Endothelial cell of umbilical vein (primary cell): ENCODE measurements at regions not wholly inside any gene's neighbourhood (a gene's known extent, or its start where the extent isn't known, plus 50 kb on each side); places are given as distances from the start of the nearest gene placed in this dataset.

Experiments used
- BruUV-seq: library from RNA; stranded (reverse); fragments of 400-500 nt; replicated peaks from 2 replicates; lab custom pipeline; 2021; lab: Mats Ljungman, UMichigan
- CTCF ChIA-PET: fragments of 300-600, 350-600 bp; sonication (Branson Sonifier 250); formaldehyde crosslinking; loops from one replicate; lab custom pipeline; 2021; ENCODE audit warnings: antibody characterized with exemption, inconsistent platforms; lab: Charles Lee
- POLR2A ChIA-PET: fragments of 300-600, 350-600 bp; sonication (Branson Sonifier 250); formaldehyde crosslinking; loops from one replicate; lab custom pipeline; 2021; ENCODE audit warnings: antibody characterized with exemption, inconsistent platforms; lab: Charles Lee
- DNase-seq: peaks from one replicate; pipeline ENCODE4 v3.0.0-alpha.2; 2011; ENCODE audit warnings: low read depth, low spot score
- FAIRE-seq: peaks from 2 replicates; lab custom pipeline; 2011; peaks lifted over from hg19 to GRCh38; lab: Jason Lieb, UNC
- H2AFZ ChIP-seq: 2 replicates; pipeline ENCODE4 v1.6.0; 2012; ENCODE audit warnings: low read depth, low read length, control low read depth, inconsistent platforms
- H3K27ac ChIP-seq: 2 replicates; pipeline ENCODE4 v1.5.1; 2011; ENCODE audit warnings: low read depth, mild to moderate bottlenecking, control low read depth, low read length, moderate library complexity; ENCODE audit not compliant: insufficient read depth
- H3K27me3 ChIP-seq, 2 experiments: 2 replicates each; pipeline versions ENCODE4 v1.6.0 to v1.6.1; 2011; ENCODE audit warnings: low read length in 2 of 2, mixed read lengths in 1 of 2; ENCODE audit not compliant: control insufficient read depth in 2 of 2, insufficient read depth in 2 of 2
- H3K36me3 ChIP-seq, 2 experiments: 2 replicates in 1 of 2; 3 replicates in 1 of 2; pipeline ENCODE4 v1.5.1; 2011; ENCODE audit warnings: low read length in 2 of 2, mild to moderate bottlenecking in 1 of 2, moderate library complexity in 1 of 2; ENCODE audit not compliant: control insufficient read depth in 2 of 2, insufficient read depth in 2 of 2; ENCODE audit errors: extremely low read depth in 1 of 2
- H3K4me1 ChIP-seq: 3 replicates; pipeline ENCODE4 v1.5.1; 2011; ENCODE audit warnings: mild to moderate bottlenecking, low read length; ENCODE audit not compliant: control insufficient read depth, insufficient read depth; ENCODE audit errors: extremely low read depth
- H3K4me2 ChIP-seq: 2 replicates; pipeline ENCODE4 v1.6.1; 2011; ENCODE audit warnings: low read length, control low read depth, mixed read lengths; ENCODE audit not compliant: insufficient read depth
- H3K4me3 ChIP-seq, 3 experiments: fragments of 200-600 bp in 1 of 3; sonication (generic), shearing (Covaris generic) in 1 of 3; replicated peaks in 1 of 3; 2 replicates each; pipeline ENCODE4 v1.5.1; 2011 to 2016; ENCODE audit warnings: control low read depth in 3 of 3, low read length in 3 of 3, mild to moderate bottlenecking in 2 of 3, inconsistent platforms in 1 of 3, low read depth in 1 of 3, moderate library complexity in 1 of 3; ENCODE audit not compliant: insufficient read depth in 1 of 3
- H3K79me2 ChIP-seq: 2 replicates; pipeline ENCODE4 v1.6.0; 2012; ENCODE audit warnings: low read length, inconsistent platforms; ENCODE audit not compliant: control insufficient read depth, insufficient read depth
- H3K9ac ChIP-seq: replicated peaks from 2 replicates; pipeline ENCODE3; 2011; ENCODE audit warnings: low read length, control low read depth; ENCODE audit not compliant: insufficient read depth; ENCODE audit errors: extremely low read depth
- H3K9me1 ChIP-seq: replicated peaks from 3 replicates; pipeline ENCODE4 v1.6.0; 2011; ENCODE audit warnings: mild to moderate bottlenecking, low read length; ENCODE audit not compliant: control insufficient read depth, insufficient read depth; ENCODE audit errors: extremely low read depth
- H3K9me3 ChIP-seq: replicated peaks from 2 replicates; pipeline ENCODE4 v1.5.1; 2012; ENCODE audit warnings: low read length, inconsistent platforms; ENCODE audit not compliant: control insufficient read depth, insufficient read depth
- H4K20me1 ChIP-seq: replicated peaks from 2 replicates; pipeline ENCODE3; 2011; ENCODE audit warnings: mild to moderate bottlenecking, low read length; ENCODE audit not compliant: control insufficient read depth, insufficient read depth; ENCODE audit errors: extremely low read depth
- CTCF ChIP-seq, 2 donors: IDR thresholded peaks; 1 replicate in 1 of 2; 2 replicates in 1 of 2; pipeline ENCODE4 v1.5.1; 2011; ENCODE audit warnings: low read length in 2 of 2, mild to moderate bottlenecking in 2 of 2, moderate library complexity in 2 of 2, control low read depth in 1 of 2, inconsistent platforms in 1 of 2, low read depth in 1 of 2; ENCODE audit not compliant: insufficient read depth in 1 of 2; ENCODE audit errors: extremely low read depth in 1 of 2
- EZH2 ChIP-seq: IDR thresholded peaks from 2 replicates; pipeline ENCODE4 v1.6.1; 2012; ENCODE audit warnings: borderline replicate concordance, low read depth, mild to moderate bottlenecking, moderate library complexity, low read length, inconsistent platforms; ENCODE audit not compliant: severe bottlenecking
- FOS ChIP-seq: IDR thresholded peaks from 2 replicates; pipeline ENCODE4 v1.6.1; 2011; ENCODE audit warnings: mild to moderate bottlenecking, low read length, moderate library complexity, borderline replicate concordance; ENCODE audit not compliant: insufficient read depth
- GATA2 ChIP-seq: IDR thresholded peaks from 2 replicates; pipeline ENCODE4 v1.7.0; 2011; ENCODE audit warnings: low read depth, mild to moderate bottlenecking, moderate library complexity, mixed read lengths, low read length; ENCODE audit not compliant: insufficient read length, insufficient read depth
- JUN ChIP-seq: IDR thresholded peaks from 2 replicates; pipeline ENCODE4 v1.6.1; 2011; ENCODE audit warnings: borderline replicate concordance, low read depth; ENCODE audit not compliant: insufficient read length, insufficient read depth
- MYC ChIP-seq: IDR thresholded peaks from one replicate; pipeline ENCODE4 v1.6.1; 2011; ENCODE audit warnings: mild to moderate bottlenecking, low read depth, low read length
- POLR2A ChIP-seq: IDR thresholded peaks from 2 replicates; pipeline ENCODE4 v1.6.1; 2012; ENCODE audit warnings: low read depth, mild to moderate bottlenecking, control low read depth, low read length
- POLR2AphosphoS5 ChIP-seq: IDR thresholded peaks from 2 replicates; pipeline ENCODE4 v1.6.1; 2012; ENCODE audit warnings: low read depth, mild to moderate bottlenecking, control low read depth, low read length, moderate library complexity; ENCODE audit not compliant: insufficient read depth
- dilution Hi-C: fragments of 300-500 bp; cut with MboI; formaldehyde crosslinking; loops from one replicate; pipeline ENCODE4 v1.15.0; 2019; ENCODE audit warnings: low sequenced_read_pairs; ENCODE audit not compliant: extremely low pct_ligation_motif_present
- intact Hi-C: fragments of 100-400 bp; cut with micrococcal nuclease; formaldehyde crosslinking; loops from one replicate; pipeline ENCODE4 v1.10.0; 2022
- TF ChIP-seq, protein P1 (sequence below): IDR thresholded peaks from 2 replicates; pipeline ENCODE4 v1.6.1; 2011; ENCODE audit not compliant: insufficient read depth, insufficient read length

- POLR2A ChIA-PET: no interaction called here
- no TSS peak for BruUV-seq
- Histone ChIP-seq H3K4me2 (no peak overlapping the region), H4K20me1 (no peaks in the 10 kb centered on the region), H3K9me1 (no peaks in the 10 kb centered on the region), H3K9ac (no peak overlapping the region), H3K27ac (no peak overlapping the region), H3K27me3 (no peaks in the 10 kb centered on the region), H3K4me3 (no peak overlapping the region), H3K79me2 (no peaks in the 10 kb centered on the region), H3K4me1 (no peaks in the 10 kb centered on the region), H2AFZ (no peak overlapping the region), H3K36me3 (no peaks in the 10 kb centered on the region), H3K9me3 (no peaks in the 10 kb centered on the region)
- no peak for TF ChIP-seq CTCF (IDR thresholded peaks at IDR 0.05; ENCODE audit: extremely low read depth in 1 of 2, insufficient read depth in 1 of 2, low read depth in 1 of 2, low read length in 2 of 2)
- TF ChIP-seq POLR2AphosphoS5: no peak
- TF ChIP-seq JUN: no peak
- TF ChIP-seq GATA2: no peak
- no peak for TF ChIP-seq EZH2
- TF ChIP-seq, protein P1, sequence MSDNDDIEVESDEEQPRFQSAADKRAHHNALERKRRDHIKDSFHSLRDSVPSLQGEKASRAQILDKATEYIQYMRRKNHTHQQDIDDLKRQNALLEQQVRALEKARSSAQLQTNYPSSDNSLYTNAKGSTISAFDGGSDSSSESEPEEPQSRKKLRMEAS: no peak
- no peak for TF ChIP-seq MYC
- no peak for TF ChIP-seq FOS
- no peak for TF ChIP-seq POLR2A
- CTCF ChIA-PET: no interaction called here
- DNase-seq (no peak), FAIRE-seq (no peak)
- dilution Hi-C loops: no loop called here
- intact Hi-C loops: no loop called here
Measured at GRCh38 chr10:107771066-107771465, 606.6 kb upstream of the SORCS1 start.
